ENCODE measurements at regions not wholly inside any gene's neighbourhood (a gene's known extent, or its start where the extent isn't known, plus 50 kb on each side); places are given as distances from the start of the nearest gene placed in this dataset.
"Not testable (repeated sequence)": the region's sequence is repeated elsewhere in the genome, so short reads cannot be mapped to it uniquely, and the experiment has no call there.

DNA sequence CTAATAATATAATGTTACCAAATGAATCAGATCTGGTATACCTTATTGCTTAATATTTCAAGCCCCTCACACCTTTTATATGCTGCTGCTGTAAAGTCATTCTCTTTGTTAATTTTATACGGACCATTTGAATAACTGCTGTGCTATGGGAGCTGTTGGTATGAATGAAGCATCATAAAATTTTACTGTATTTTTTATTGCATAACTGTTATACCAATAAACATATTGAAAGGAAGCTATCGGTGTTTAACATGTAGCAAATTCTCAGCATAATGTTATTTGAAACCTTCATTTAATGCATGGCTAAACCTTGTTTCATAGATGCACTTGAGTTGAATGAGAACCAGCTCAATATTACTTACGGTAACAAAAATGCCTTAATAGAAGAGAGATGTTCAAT lies 1040.3 kb downstream of the SOCS6 start:
- DNase-seq: no peak

DNA sequence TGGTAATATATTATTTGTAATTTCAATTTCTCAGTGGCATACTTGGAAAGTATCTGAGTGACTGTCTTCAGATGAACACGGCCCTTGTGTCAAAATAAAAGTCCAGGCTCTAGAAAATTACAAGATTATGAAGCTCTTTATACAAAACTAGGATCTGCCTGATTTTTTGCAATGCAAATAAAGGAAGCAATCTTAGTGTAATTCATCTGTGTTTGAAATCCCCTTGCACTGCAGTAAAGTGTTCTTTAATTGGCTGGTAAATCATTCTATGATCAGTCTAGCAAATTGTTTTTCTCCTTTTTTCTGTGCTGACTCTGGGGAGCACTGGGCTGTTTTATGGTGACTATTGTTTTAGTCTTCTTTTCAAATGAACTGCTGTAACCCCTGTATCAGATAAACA lies 1039.0 kb downstream of the SOCS6 start:
- DNase-seq: no peak

- no peak for DNase-seq
Measured at GRCh38 chr18:71327441-71327840, 1038.6 kb downstream of the SOCS6 start.

GRCh38 chr18:71326826-71327225 lies 1038.0 kb downstream of the SOCS6 start:
- no peak for DNase-seq

- DNase-seq: no peak
Measured at GRCh38 chr18:71324356-71324755, 1035.5 kb downstream of the SOCS6 start.

DNA sequence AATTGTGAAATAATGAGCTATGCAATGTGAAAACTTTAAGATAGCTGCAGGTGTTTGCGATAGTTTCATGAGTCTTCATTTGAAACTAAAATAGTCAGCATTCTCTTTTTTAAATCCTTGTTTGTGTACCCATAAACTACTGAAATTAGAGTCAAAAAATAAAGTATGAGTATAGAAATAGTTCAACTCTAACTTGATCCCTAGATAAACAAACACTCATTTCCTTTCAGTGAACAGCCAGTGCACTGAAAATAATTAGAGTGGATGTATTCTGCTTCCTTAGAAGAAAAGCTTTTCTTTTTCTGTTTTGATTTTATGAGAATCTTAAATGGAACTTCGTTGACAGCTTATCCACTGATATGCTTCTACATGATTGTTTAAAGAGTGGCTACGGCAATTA lies 1033.4 kb downstream of the SOCS6 start:
- DNase-seq: no peak

DNA sequence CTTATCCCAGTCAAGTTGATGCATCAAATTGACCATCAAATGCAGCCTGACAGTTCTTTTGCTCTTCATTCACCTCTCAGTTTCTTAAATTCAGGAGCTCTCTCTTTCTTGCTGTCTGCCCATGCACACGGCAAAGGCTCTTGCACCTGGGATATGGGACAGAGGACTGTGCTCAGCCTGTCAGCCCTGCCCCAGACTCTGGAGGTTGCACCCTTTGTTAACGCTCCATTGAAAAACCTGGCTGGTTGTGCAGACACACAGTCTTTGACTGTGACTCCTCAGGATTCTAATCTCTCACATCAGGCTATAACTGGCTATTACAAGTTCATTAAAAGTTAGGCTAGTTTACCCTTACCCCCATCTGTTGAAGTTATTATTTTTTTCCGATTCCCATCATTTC lies 1032.5 kb downstream of the SOCS6 start:
- DNase-seq: no peak

GRCh38 chr18:71304856-71305255 lies 1016.0 kb downstream of the SOCS6 start:
- no peak for DNase-seq

GRCh38 chr18:71303743-71304142 lies 1014.9 kb downstream of the SOCS6 start:
- not testable (repeated sequence) for DNase-seq

DNA sequence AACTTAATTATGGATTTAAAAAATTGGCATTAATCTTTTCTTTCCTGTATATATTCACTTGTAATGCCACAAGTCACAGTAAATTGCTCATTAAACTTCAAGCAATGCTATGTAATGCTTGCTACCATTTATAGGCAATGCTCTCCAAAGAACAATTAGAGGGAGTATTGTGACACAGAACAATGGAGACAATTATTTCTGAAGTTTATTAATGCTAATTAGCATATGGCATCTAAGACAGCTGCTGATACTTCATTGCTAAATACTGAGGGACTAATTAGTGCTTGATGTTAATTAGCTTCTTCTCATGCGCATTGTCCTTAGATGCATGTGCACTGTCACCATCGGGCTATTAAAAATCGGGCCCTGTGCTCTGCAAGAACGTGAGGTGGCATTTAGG lies 1012.8 kb downstream of the SOCS6 start:
- DNase-seq: no peak

DNA sequence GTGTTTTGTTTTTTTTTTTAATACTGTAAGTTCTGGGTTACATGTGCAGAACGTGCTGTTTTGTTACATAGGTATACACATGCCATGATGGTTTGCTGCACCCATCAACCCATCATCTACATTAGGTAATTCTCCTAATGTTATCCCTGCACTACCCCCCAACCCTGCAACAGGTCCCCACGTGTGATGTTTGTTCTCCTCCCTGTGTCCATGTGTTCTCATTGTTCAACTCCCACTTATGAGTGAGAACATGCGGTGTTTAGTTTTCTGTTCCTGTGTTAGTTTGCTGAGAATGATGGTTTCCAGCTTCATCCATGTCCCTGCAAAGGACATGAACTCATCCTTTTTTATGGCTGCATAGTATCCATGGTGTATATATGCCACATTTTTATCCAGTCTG lies 1005.4 kb downstream of the SOCS6 start:
- not testable (repeated sequence) for DNase-seq

- no peak for DNase-seq
Measured at GRCh38 chr18:71293322-71293721, 1004.5 kb downstream of the SOCS6 start.

DNA sequence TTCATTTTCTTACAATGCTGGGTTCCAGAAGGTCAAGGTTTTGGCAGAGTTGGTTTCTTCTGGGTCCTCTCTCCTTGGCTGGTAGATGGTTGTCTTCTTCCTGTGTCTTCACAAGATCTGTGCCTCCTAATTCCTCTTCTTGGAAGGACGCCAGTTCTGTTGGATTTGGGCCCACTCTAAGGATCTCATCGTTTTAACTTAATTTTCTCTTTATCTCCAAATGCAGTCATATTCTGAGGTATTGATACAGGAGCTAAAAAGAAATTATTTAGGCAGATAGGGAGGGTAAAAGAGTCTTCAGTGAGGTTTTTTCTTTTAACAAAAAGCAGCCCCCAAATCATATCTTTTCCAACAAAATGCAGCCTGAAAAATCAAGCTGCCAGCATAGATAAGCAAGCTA lies 998.4 kb downstream of the SOCS6 start:
- DNase-seq: no peak

- DNase-seq: no peak
Measured at GRCh38 chr18:71252351-71252865, 963.6 kb downstream of the SOCS6 start.

- DNase-seq: no peak
Measured at GRCh38 chr18:71250191-71250590, 961.3 kb downstream of the SOCS6 start.

DNA sequence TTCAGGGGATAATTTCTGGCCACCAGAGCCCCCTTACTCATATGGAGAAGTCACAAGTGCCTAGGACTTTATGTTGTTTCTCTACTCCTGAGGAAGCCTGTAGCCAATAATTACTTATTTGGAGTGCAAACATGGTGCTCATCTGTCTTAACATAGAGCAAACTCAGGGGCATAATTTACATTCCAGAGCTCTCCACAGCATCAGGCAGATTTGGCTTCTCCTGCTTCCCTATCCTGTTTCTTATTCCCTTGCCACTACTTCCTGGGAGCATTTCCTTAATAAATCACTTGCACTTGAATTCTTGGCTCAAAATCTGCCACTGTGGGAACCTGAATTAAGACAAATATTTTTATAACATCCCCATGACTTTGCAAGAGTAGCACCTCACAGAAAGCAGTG lies 960.9 kb downstream of the SOCS6 start:
- no peak for DNase-seq

DNA sequence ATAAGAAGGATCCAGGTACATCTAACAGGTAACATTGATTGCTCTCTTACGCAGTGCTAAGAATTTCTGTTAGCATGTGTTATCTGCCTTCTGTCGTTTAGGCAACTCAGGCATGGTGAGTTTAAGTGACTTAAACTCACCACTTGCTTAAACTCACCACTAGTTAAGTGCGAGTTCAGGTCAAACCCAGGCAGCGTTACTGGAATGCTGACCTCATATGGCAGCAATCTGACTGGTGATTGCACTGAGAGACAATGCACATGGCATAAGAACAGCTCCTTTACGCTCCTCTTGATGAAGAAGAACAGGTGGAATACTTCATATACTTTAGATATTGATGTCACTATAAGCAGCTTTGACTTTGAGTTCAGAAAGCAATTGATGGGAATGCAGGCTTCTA lies 954.1 kb downstream of the SOCS6 start:
- no peak for DNase-seq

GRCh38 chr18:71238974-71239624 lies 950.3 kb downstream of the SOCS6 start:
- DNase-seq: no peak

DNA sequence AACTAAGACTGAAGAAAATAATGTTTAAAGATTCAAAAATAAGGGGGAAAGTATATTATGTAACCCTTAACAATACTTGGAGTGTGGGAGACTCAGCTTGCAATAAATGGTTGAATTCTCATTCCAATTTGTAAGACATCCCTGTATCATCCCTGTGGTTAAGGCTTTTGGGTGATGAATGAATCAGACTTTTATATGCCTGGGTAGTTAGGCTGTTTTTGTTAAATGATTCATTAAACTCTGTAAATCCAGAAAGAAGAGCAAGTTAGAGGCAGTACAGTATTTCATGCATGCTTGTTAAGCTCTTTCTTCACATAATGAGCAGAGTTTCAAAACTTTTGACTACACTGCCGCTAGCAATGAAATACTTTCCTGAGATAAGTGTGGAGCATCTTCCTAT lies 948.8 kb downstream of the SOCS6 start:
- DNase-seq: no peak

DNA sequence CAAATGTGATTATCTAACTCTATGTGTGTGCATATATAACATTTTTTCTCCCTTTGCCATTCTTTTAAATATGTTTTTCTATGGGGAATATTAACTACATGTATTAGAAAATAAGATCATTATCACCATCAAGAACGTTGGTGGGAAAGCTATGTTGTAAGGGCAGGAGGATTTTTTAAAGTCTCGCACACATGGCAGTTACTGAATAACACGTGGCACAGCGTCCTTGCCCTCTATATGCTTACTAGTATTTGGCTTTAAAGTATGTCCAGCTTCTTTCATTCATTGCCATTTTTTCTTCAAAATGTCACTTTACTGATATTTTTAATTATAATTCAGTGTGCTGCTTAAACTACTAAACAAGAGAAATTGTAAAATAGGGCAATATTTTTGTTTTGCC lies 944.3 kb downstream of the SOCS6 start:
- DNase-seq: no peak

DNA sequence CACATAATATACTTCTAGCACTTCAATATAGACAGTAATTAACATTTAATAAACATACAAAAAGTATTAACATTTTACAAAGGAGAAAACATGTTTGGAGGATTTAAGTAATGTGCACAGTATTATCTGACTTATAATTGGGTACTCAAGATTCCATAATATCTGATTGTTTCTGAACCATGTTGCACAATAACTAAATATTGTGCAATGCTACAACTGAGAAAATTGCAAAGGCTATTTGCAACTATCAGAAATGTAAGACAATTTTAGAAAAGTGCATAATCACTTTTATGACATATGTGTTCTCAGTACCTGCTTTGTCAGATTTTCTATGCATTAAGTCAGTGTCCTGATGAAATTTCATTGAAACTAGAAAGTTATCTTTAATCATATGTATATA lies 934.6 kb downstream of the SOCS6 start:
- no peak for DNase-seq

GRCh38 chr18:71221405-71221804 lies 932.6 kb downstream of the SOCS6 start:
- DNase-seq: no peak

- DNase-seq: not testable (repeated sequence)
Measured at GRCh38 chr18:71212739-71213138, 923.9 kb downstream of the SOCS6 start.

DNA sequence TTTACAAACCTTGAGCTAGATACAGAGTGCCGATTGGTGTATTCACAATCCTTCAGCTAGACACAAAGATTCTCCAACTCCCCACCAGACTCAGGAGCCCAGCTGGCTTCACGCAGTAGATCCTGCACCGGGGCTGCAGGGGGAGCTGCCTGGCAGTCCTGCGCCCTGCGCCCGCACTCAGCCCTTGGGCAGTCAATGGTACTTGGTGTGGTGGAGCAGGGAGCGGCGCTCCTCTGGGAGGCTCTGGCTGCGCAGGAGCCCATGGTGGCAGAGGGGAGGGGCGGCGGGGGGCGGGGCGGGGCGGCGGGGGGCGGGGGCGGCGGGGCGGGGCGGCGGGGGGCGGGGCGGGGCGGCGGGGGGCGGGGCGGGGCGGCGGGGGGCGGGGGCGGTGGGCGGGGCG lies 923.4 kb downstream of the SOCS6 start:
- DNase-seq: no peak

- no peak for DNase-seq
Measured at GRCh38 chr18:71209944-71210343, 921.1 kb downstream of the SOCS6 start.

All from CD4-positive, alpha-beta T cell treated with Interleukin-21 for 1 hour (primary cell).